ENCODE measurements at regions not wholly inside any gene's neighbourhood (a gene's known extent, or its start where the extent isn't known, plus 50 kb on each side); places are given as distances from the start of the nearest gene placed in this dataset.
"Not testable (repeated sequence)": the region's sequence is repeated elsewhere in the genome, so short reads cannot be mapped to it uniquely, and the experiment has no call there.

GRCh38 chr15:47035475-47036406, 681.6 kb upstream of the SEMA6D start:
- DNase-seq = no peak

- DNase-seq = no peak
Observed at GRCh38 chr15:47037003-47037402, 680.3 kb upstream of the SEMA6D start.

- DNase-seq = no peak
Observed at GRCh38 chr15:47039225-47039624, 678.1 kb upstream of the SEMA6D start.

- no peak for DNase-seq
Observed at GRCh38 chr15:47041301-47041700, 676.0 kb upstream of the SEMA6D start.

GRCh38 chr15:47047981-47048380, 669.3 kb upstream of the SEMA6D start:
- not testable (repeated sequence) for DNase-seq

- no peak for DNase-seq
Observed at GRCh38 chr15:47066392-47066791, 650.9 kb upstream of the SEMA6D start.

- DNase-seq = not testable (repeated sequence)
Observed at GRCh38 chr15:47077846-47078245, 639.5 kb upstream of the SEMA6D start.

- no peak for DNase-seq
Observed at GRCh38 chr15:47095833-47096232, 621.5 kb upstream of the SEMA6D start.

GRCh38 chr15:47098526-47098925, 618.8 kb upstream of the SEMA6D start:
- DNase-seq = not testable (repeated sequence)

GRCh38 chr15:47099801-47100200, 617.5 kb upstream of the SEMA6D start:
- not testable (repeated sequence) for DNase-seq

- DNase-seq = not testable (repeated sequence)
Observed at GRCh38 chr15:47108800-47109199, 608.5 kb upstream of the SEMA6D start.

GRCh38 chr15:47116698-47117097, 600.6 kb upstream of the SEMA6D start:
- no peak for DNase-seq

- DNase-seq = no peak
Observed at GRCh38 chr15:47119349-47119748, 598.0 kb upstream of the SEMA6D start.

GRCh38 chr15:47124430-47125102, 592.7 kb upstream of the SEMA6D start:
- no peak for DNase-seq

GRCh38 chr15:47129033-47129432, 588.3 kb upstream of the SEMA6D start:
- DNase-seq = no peak

- DNase-seq = not testable (repeated sequence)
Observed at GRCh38 chr15:47131450-47131849, 585.9 kb upstream of the SEMA6D start.

GRCh38 chr15:47135267-47135666, 582.0 kb upstream of the SEMA6D start:
- DNase-seq = no peak

GRCh38 chr15:47136236-47136635, 581.1 kb upstream of the SEMA6D start:
- no peak for DNase-seq

GRCh38 chr15:47139965-47140364, 577.3 kb upstream of the SEMA6D start:
- no peak for DNase-seq

- DNase-seq = no peak
Observed at GRCh38 chr15:47157827-47158226, 559.5 kb upstream of the SEMA6D start.

GRCh38 chr15:47158573-47158972, 558.7 kb upstream of the SEMA6D start:
- no peak for DNase-seq

- DNase-seq = no peak
Observed at GRCh38 chr15:47177177-47177576, 540.1 kb upstream of the SEMA6D start.

- no peak for DNase-seq
Observed at GRCh38 chr15:47179988-47180387, 537.3 kb upstream of the SEMA6D start.

- DNase-seq = no peak
Observed at GRCh38 chr15:47182818-47183217, 534.5 kb upstream of the SEMA6D start.
